ENCODE measurements at regions not wholly inside any gene's neighbourhood (a gene's known extent, or its start where the extent isn't known, plus 50 kb on each side); places are given as distances from the start of the nearest gene placed in this dataset.

- no peak for DNase-seq
Measured at GRCh38 chr5:61697809-61698558, 365.9 kb downstream of the ZSWIM6 start.

GRCh38 chr5:61701877-61702602 is 370.0 kb downstream of the ZSWIM6 start:
- DNase-seq = no peak

- DNase-seq = peak; percentile 4
Measured at GRCh38 chr5:61702784-61703183, 370.7 kb downstream of the ZSWIM6 start.

- DNase-seq = no peak
Measured at GRCh38 chr5:61704289-61704688, 372.2 kb downstream of the ZSWIM6 start.

GRCh38 chr5:61706751-61707150 is 374.7 kb downstream of the ZSWIM6 start:
- no peak for DNase-seq

GRCh38 chr5:61719124-61719523 is 387.1 kb downstream of the ZSWIM6 start:
- DNase-seq = no peak

- DNase-seq = no peak
Measured at GRCh38 chr5:61720829-61721228, 388.8 kb downstream of the ZSWIM6 start.

- DNase-seq = no peak
Measured at GRCh38 chr5:61724102-61724501, 392.0 kb downstream of the ZSWIM6 start.

GRCh38 chr5:61728287-61728686 is 396.2 kb downstream of the ZSWIM6 start:
- DNase-seq = no peak

- no peak for DNase-seq
Measured at GRCh38 chr5:61730866-61731265, 398.8 kb downstream of the ZSWIM6 start.

- no peak for DNase-seq
Measured at GRCh38 chr5:61731267-61731945, 399.3 kb downstream of the ZSWIM6 start.

GRCh38 chr5:61731946-61732314 is 399.9 kb downstream of the ZSWIM6 start:
- no peak for DNase-seq

- no peak for DNase-seq
Measured at GRCh38 chr5:61732369-61732768, 400.3 kb downstream of the ZSWIM6 start.

GRCh38 chr5:61732796-61733195 is 400.7 kb downstream of the ZSWIM6 start:
- DNase-seq = no peak

- DNase-seq = no peak
Measured at GRCh38 chr5:61734001-61734400, 401.9 kb downstream of the ZSWIM6 start.

GRCh38 chr5:61734966-61735365 is 402.9 kb downstream of the ZSWIM6 start:
- DNase-seq = peak; percentile 55

- peak; percentile 3 for DNase-seq
Measured at GRCh38 chr5:61735531-61735930, 403.5 kb downstream of the ZSWIM6 start.

GRCh38 chr5:61735995-61736394 is 403.9 kb downstream of the ZSWIM6 start:
- no peak for DNase-seq

- DNase-seq = peak; percentile 19
Measured at GRCh38 chr5:61737301-61737963, 405.4 kb downstream of the ZSWIM6 start.

- DNase-seq = no peak
Measured at GRCh38 chr5:61737964-61738340, 405.9 kb downstream of the ZSWIM6 start.

- DNase-seq = no peak
Measured at GRCh38 chr5:61738446-61738845, 406.4 kb downstream of the ZSWIM6 start.

- no peak for DNase-seq
Measured at GRCh38 chr5:61744690-61745619, 412.9 kb downstream of the ZSWIM6 start.

Measured in fibroblast of upper back skin (primary cell).